Subcutaneous abdominal adipose tissue (tissue), 5 donors: ENCODE measurements at regions not wholly inside any gene's neighbourhood (a gene's known extent, or its start where the extent isn't known, plus 50 kb on each side); places are given as distances from the start of the nearest gene placed in this dataset.

Experiments used
- H3K27ac ChIP-seq: one replicate; pipeline ENCODE4 v1.7.0; 2013; ENCODE audit warnings: low read depth, mild to moderate bottlenecking, inconsistent platforms, low read length, moderate library complexity
- H3K27me3 ChIP-seq, 5 donors: one replicate each; pipeline ENCODE4 v1.7.0; 2013; ENCODE audit warnings: low read length in 5 of 5, inconsistent platforms in 1 of 5; ENCODE audit not compliant: control insufficient read depth in 5 of 5, insufficient read depth in 4 of 5
- H3K36me3 ChIP-seq, 5 donors: one replicate each; pipeline ENCODE4 v1.7.0; 2013; ENCODE audit warnings: low read length in 5 of 5; ENCODE audit not compliant: control insufficient read depth in 5 of 5, insufficient read depth in 5 of 5
- H3K4me1 ChIP-seq, 5 donors: one replicate each; pipeline ENCODE4 v1.7.0; 2013; ENCODE audit warnings: low read length in 5 of 5, mild to moderate bottlenecking in 3 of 5, moderate library complexity in 1 of 5; ENCODE audit not compliant: control insufficient read depth in 5 of 5, insufficient read depth in 5 of 5
- H3K4me3 ChIP-seq, 5 donors: one replicate each; pipeline ENCODE4 v1.7.0; 2013; ENCODE audit warnings: low read length in 5 of 5, low read depth in 1 of 5
- H3K9ac ChIP-seq, 5 donors: one replicate each; pipeline ENCODE4 v1.7.0; 2013; ENCODE audit warnings: low read length in 5 of 5, mild to moderate bottlenecking in 4 of 5, moderate library complexity in 3 of 5
- H3K9me3 ChIP-seq, 5 donors: one replicate each; pipeline ENCODE4 v1.7.0; 2013; ENCODE audit warnings: low read length in 5 of 5; ENCODE audit not compliant: control insufficient read depth in 5 of 5
- donor health status: healthy.
- donor health status: healthy.
- donor health status: healthy.
- donor health status: healthy.
- donor health status: healthy.

DNA sequence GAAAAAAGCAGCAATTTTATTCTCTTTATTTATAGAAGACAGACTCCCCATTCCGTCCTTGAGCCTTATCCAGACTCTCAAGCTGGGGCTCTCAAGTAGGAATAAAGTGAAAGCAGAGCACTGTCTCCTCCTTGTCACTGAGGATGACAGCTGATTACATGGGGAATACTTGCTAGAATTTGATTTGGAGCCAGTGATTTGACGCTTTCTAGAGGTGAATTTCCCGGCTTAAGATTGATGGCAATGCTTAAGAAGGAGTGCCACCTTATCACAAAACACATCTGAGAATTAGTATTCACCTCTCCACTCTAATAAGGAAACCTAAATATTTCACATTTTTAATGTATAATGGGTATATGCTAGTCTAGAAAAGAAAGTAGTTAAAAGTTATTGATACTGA lies 135.4 kb upstream of the SLC39A10 start:
- H3K27me3 ChIP-seq, result no peaks in the 10 kb centered on the region
- H3K4me1 ChIP-seq, result no peaks in the 10 kb centered on the region
- no peak overlapping the region for H3K27ac ChIP-seq
- H3K9me3 ChIP-seq, result no peaks in the 10 kb centered on the region
- no peaks in the 10 kb centered on the region for H3K36me3 ChIP-seq
- no peak overlapping the region for H3K9ac ChIP-seq
- H3K4me3 ChIP-seq, result no peak overlapping the region

DNA sequence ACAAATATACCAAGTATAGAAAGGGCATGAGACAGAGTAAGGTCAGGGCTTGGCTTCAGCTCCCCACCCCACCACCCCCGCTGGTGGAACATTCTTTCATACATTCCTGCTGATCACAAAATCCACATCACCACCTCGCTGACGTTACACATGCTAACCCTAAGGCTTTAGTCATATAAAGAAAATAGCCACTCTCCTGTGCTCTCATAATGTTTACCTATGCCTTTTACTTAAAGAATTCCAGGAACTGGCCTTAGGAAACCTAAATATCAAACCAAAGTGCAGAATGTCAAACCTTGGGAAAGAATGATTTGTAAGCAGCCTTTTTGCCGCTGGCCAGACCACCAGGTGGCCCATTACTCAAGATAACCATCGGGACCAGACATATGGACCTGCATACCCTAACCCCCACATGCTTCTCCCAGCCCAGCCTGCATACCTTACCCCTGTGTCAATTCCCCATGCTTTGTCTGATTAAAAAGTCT lies 136.3 kb upstream of the SLC39A10 start:
- H3K27ac ChIP-seq, result no peak overlapping the region
- H3K27me3 ChIP-seq, result no peaks in the 10 kb centered on the region
- no peaks in the 10 kb centered on the region for H3K9me3 ChIP-seq
- no peaks in the 10 kb centered on the region for H3K36me3 ChIP-seq
- no peak overlapping the region for H3K9ac ChIP-seq
- no peaks in the 10 kb centered on the region for H3K4me1 ChIP-seq
- no peak overlapping the region for H3K4me3 ChIP-seq

DNA sequence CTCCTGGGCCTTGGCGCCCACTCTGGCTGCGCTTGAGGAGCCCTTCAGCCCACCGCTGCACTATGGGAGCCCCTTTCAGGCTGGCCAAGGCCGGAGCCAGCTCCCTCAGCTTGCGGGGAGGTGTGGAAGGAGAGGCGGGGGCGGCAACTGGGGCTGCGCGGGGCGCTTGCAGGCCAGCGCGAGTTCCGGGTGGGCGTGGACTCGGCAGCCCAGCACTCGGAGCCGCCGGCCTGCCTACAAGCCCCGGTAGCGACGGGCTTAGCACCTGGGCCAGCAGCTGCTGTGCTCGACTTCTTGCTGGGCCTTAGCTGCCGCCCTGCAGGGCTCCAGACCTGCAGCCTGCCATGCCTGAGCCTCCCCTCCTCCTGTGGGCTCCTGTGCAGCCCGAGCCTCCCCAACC lies 141.5 kb upstream of the SLC39A10 start:
- H3K27me3 ChIP-seq, result no peaks in the 10 kb centered on the region
- no peaks in the 10 kb centered on the region for H3K9me3 ChIP-seq
- H3K9ac ChIP-seq, result no peak overlapping the region
- H3K27ac ChIP-seq, result no peak overlapping the region
- H3K4me1 ChIP-seq, result no peaks in the 10 kb centered on the region
- H3K36me3 ChIP-seq, result no peaks in the 10 kb centered on the region
- H3K4me3 ChIP-seq, result no peak overlapping the region

DNA sequence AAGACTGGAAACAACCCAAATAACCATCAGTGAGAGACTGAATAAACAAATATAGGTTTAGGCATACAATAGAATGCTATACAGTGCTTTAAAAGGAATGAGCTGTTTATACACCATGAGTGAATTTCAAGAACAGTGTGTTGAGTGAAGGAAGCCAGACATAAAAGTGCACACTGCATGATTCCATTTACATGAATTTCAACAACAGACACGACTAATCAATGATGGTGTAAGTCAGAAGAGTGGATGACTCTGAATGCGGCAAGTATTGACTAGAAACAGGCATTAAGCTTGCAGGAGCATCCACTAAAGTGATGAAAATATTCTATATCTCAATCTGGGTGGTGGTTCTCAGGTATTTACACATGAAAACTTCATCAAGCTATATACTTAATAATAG lies 142.7 kb upstream of the SLC39A10 start:
- Histone ChIP-seq H3K4me1 (no peaks in the 10 kb centered on the region), H3K27me3 (no peaks in the 10 kb centered on the region), H3K36me3 (no peaks in the 10 kb centered on the region), H3K4me3 (no peak overlapping the region), H3K27ac (no peak overlapping the region), H3K9ac (no peak overlapping the region), H3K9me3 (no peaks in the 10 kb centered on the region)

DNA sequence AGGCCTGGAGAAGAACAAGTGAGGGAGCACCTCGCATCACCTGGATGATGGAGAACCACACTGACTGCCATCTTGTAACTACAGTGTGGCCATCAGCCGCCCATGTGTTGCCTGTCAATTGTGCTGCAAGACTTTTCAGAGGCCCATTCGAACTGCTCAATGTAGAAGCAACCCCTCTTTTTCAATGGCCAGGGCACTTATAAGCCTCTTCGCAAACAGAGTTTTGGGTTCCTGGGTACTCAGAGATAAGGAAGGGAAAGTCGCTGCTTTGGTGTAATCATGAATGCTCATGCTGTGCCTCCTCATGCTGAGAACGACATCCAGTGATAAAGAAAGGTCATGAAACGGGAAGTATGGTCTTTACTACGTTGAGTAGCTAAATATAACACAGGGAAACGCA lies 143.9 kb upstream of the SLC39A10 start:
- H3K9me3 ChIP-seq, result no peaks in the 10 kb centered on the region
- no peaks in the 10 kb centered on the region for H3K27me3 ChIP-seq
- no peak overlapping the region for H3K9ac ChIP-seq
- H3K27ac ChIP-seq, result no peak overlapping the region
- no peaks in the 10 kb centered on the region for H3K36me3 ChIP-seq
- no peak overlapping the region for H3K4me3 ChIP-seq
- no peaks in the 10 kb centered on the region for H3K4me1 ChIP-seq

DNA sequence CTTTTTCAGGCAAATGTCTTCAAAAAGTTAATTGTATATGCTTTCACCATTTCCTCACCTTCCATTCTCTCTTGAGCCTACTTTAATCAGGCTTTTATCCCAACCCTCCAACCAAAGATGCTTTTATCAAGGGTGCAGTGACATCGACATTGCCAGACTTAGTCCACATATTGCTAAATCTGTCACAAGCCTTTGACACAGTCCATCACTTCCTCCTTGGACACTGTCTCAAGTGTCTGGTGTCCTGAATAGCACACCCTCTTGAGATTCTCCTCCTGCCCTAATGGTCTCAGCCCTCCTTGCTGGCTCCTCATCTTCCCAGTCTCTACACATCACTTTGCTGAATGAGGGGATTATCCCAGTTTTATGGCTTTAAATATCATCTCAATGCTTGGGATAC lies 147.5 kb upstream of the SLC39A10 start:
- Histone ChIP-seq H3K9me3 (peaks cover 0 to 3% (median 2%) of the 10 kb centered on the region in 5 donors), H3K36me3 (no peaks in the 10 kb centered on the region)

DNA sequence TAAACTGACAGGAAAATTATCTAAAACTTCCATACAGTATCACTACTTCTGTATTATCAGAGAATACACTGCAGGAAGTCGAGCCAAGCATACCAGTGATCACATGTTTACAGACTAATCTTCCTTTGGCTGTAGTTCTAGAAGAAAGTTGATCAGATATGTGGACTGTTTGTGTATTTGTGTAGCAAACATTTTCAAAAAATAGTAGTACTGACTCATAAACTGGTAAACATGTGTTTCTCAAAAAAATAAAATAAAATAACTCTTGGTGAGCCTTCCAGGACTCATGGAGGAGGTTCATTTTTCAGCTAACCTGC lies 148.9 kb upstream of the SLC39A10 start:
- Histone ChIP-seq H3K4me1 (no peaks in the 10 kb centered on the region), H3K9me3 (peaks cover 0 to 3% (median 2%) of the 10 kb centered on the region in 5 donors), H3K36me3 (no peaks in the 10 kb centered on the region), H3K27me3 (no peaks in the 10 kb centered on the region), H3K4me3 (no peak overlapping the region), H3K9ac (no peak overlapping the region), H3K27ac (no peak overlapping the region)

More for the DNA sequence above, 147.5 kb upstream of the SLC39A10 start:
- Histone ChIP-seq H3K4me1 (no peaks in the 10 kb centered on the region), H3K27me3 (no peaks in the 10 kb centered on the region), H3K27ac (no peak overlapping the region), H3K9ac (no peak overlapping the region), H3K4me3 (no peak overlapping the region)

DNA sequence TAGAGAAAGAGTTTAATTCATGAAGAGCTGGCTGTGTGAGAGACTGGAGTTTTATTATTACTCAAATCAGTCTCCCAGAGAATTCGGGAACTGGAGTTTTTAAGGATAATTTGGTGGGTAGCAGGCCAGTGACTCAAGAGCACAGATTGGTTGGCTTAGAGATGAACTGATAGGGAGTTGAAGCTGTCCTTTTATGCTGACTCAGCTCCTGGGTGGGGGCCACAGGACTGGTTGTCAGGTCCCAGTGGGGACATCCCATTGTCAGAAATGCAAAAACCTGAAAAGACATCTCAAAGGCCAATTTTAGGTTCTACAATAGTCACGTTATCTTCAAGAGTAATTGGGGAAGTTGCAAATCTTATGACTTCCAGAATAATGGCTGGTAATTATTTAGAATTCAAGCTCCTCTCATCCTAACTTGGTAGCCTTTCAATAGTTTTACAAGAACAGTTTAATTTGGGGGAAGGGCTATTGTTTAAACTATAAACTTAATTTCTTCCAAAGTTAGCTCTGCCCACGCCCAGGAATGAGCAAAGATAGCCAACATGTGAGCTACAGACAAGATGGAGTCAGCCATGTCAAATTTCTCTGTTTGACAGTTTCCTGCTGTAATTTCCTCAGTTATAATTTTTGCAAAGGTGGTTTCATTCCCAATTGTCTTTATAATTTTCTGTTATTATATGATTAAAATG lies 149.4 kb upstream of the SLC39A10 start:
- Histone ChIP-seq H3K9me3 (peaks cover 0 to 3% (median 2%) of the 10 kb centered on the region in 5 donors), H3K27me3 (no peaks in the 10 kb centered on the region), H3K4me3 (no peak overlapping the region), H3K36me3 (no peaks in the 10 kb centered on the region), H3K27ac (no peak overlapping the region), H3K9ac (no peak overlapping the region), H3K4me1 (no peaks in the 10 kb centered on the region)

DNA sequence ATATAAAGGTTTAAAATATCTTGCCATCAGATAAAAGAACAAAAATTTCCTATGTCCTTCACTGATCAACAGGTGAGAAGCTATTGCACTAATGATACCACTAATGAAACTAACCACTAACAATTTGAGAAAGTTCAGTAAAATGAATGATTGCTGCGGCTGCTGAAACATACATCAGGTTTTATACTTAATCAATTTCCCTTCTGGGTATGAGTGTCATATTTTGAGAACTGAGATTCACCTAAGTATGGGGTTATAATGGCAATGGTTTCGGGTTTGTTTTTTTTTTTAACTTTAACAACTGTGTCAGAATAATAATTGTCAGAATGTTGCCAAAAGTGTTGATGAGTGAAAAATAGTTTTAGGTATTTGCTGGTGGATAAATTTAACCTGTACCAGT lies 151.3 kb upstream of the SLC39A10 start:
- Histone ChIP-seq H3K27me3 (no peaks in the 10 kb centered on the region), H3K36me3 (no peaks in the 10 kb centered on the region), H3K9ac (no peak overlapping the region), H3K27ac (no peak overlapping the region), H3K4me3 (no peak overlapping the region), H3K9me3 (peaks cover 0 to 3% (median 2%) of the 10 kb centered on the region in 5 donors), H3K4me1 (no peaks in the 10 kb centered on the region)

DNA sequence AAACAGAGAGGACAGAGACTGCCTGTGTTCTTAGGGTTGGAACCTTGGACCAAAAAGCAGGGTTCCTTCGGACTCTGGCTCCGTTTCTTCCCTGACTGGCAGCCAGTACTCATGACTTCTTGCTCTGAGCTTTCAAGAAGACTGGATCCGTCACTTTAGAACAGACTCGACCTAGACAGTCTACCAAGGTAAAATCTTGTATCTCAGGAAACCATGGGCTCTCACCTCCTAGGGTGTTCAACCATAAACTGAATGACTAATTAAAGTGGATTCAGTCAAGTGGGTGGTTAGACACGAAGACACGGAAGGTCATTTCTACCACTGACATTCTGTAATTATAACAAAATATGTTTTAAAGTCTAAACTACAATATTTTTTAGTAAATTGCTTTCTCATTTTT lies 153.8 kb upstream of the SLC39A10 start:
- Histone ChIP-seq H3K36me3 (no peaks in the 10 kb centered on the region), H3K4me1 (no peaks in the 10 kb centered on the region), H3K27ac (no peak overlapping the region), H3K9ac (no peak overlapping the region), H3K27me3 (no peaks in the 10 kb centered on the region), H3K9me3 (peaks cover 0 to 3% (median 2%) of the 10 kb centered on the region in 5 donors), H3K4me3 (no peak overlapping the region)
